Mammary epithelial cell (primary cell): ENCODE measurements at regions not wholly inside any gene's neighbourhood (a gene's known extent, or its start where the extent isn't known, plus 50 kb on each side); places are given as distances from the start of the nearest gene placed in this dataset.

Experiments
- EZH2 ChIP-seq: IDR thresholded peaks from 2 replicates; pipeline ENCODE4 v1.6.1; 2012; ENCODE audit warnings: low read length, inconsistent platforms, borderline replicate concordance
- TF ChIP-seq, protein P1 (sequence below), 2 donors: IDR thresholded peaks in 1 of 2; conservative IDR thresholded peaks in 1 of 2; 2 replicates each; pipeline ENCODE4 v1.5.1; 2011 to 2012; ENCODE audit warnings: inconsistent platforms in 2 of 2, low read length in 2 of 2, mild to moderate bottlenecking in 2 of 2, control low read depth in 1 of 2, low read depth in 1 of 2; ENCODE audit not compliant: insufficient read depth in 1 of 2; ENCODE audit errors: extremely low read depth in 1 of 2

- no peak for TF ChIP-seq EZH2
- TF ChIP-seq, protein P1, sequence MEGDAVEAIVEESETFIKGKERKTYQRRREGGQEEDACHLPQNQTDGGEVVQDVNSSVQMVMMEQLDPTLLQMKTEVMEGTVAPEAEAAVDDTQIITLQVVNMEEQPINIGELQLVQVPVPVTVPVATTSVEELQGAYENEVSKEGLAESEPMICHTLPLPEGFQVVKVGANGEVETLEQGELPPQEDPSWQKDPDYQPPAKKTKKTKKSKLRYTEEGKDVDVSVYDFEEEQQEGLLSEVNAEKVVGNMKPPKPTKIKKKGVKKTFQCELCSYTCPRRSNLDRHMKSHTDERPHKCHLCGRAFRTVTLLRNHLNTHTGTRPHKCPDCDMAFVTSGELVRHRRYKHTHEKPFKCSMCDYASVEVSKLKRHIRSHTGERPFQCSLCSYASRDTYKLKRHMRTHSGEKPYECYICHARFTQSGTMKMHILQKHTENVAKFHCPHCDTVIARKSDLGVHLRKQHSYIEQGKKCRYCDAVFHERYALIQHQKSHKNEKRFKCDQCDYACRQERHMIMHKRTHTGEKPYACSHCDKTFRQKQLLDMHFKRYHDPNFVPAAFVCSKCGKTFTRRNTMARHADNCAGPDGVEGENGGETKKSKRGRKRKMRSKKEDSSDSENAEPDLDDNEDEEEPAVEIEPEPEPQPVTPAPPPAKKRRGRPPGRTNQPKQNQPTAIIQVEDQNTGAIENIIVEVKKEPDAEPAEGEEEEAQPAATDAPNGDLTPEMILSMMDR (conservative IDR thresholded peaks at IDR 0.05 in 1 of 2, IDR thresholded peaks at IDR 0.05 in 1 of 2; ENCODE audit: extremely low read depth in 1 of 2, insufficient read depth in 1 of 2, low read depth in 1 of 2, low read length in 2 of 2) = no peak
Measured at GRCh38 chr22:27043262-27043661, 385.9 kb downstream of the MIAT start.
